IMR-90 (cell line): ENCODE measurements at regions not wholly inside any gene's neighbourhood (a gene's known extent, or its start where the extent isn't known, plus 50 kb on each side); places are given as distances from the start of the nearest gene placed in this dataset.

ENCODE experiments used
- ATAC-seq: fragments of 200-7000 bp; cut with Tn5 transposase; 2 replicates; pipeline ENCODE4 v1.9.1; 2020; ENCODE audit warnings: low read depth, mild to moderate bottlenecking, moderate library complexity
- BruUV-seq: library from RNA; stranded (reverse); fragments of 400-500 nt; replicated peaks from 2 replicates; lab custom pipeline; 2021; lab: Mats Ljungman, UMichigan
- CTCF ChIA-PET: fragments of 300-600 bp; formaldehyde crosslinking; extraction: SDS; loops from one replicate; lab custom pipeline; 2021; ENCODE audit warnings: antibody characterized with exemption; lab: Yijun Ruan, JAX
- POLR2A ChIA-PET: fragments of 300-600 bp; sonication (Branson Sonifier 250); formaldehyde crosslinking; loops from one replicate; lab custom pipeline; 2022; ENCODE audit warnings: antibody characterized with exemption; ENCODE audit not compliant: unreplicated experiment; lab: Charles Lee
- DNase-seq: peaks from one replicate; pipeline ENCODE4 v3.0.0; 2013
- H2AFZ ChIP-seq: replicated peaks from 2 replicates; pipeline ENCODE3; 2013; ENCODE audit warnings: low read length, mild to moderate bottlenecking; ENCODE audit not compliant: poor library complexity
- H2AK5ac ChIP-seq: 2 replicates; pipeline ENCODE4 v1.6.1; 2013; ENCODE audit warnings: low read depth, low read length, inconsistent platforms
- H2AK9ac ChIP-seq: replicated peaks from 2 replicates; pipeline ENCODE3; 2013; ENCODE audit warnings: mild to moderate bottlenecking, low read depth, low read length, moderate library complexity; ENCODE audit not compliant: poor library complexity
- H2BK120ac ChIP-seq: 2 replicates; pipeline ENCODE4 v1.6.1; 2013; ENCODE audit warnings: low read depth, low read length, inconsistent platforms
- H2BK15ac ChIP-seq: 3 replicates; pipeline ENCODE4 v1.6.1; 2013; ENCODE audit warnings: low read depth, low read length, inconsistent platforms
- H2BK20ac ChIP-seq: 2 replicates; pipeline ENCODE4 v1.6.1; 2013; ENCODE audit warnings: low read depth, mild to moderate bottlenecking, inconsistent platforms, low read length, moderate library complexity
- H2BK5ac ChIP-seq: 2 replicates; pipeline ENCODE4 v1.6.1; 2013; ENCODE audit warnings: mild to moderate bottlenecking, low read depth, low read length, inconsistent platforms; ENCODE audit not compliant: poor library complexity, severe bottlenecking
- H3K14ac ChIP-seq: replicated peaks from 2 replicates; pipeline ENCODE4 v1.6.1; 2013; ENCODE audit warnings: low read depth, low read length, inconsistent platforms
- H3K18ac ChIP-seq: 2 replicates; pipeline ENCODE4 v1.6.1; 2013; ENCODE audit warnings: low read depth, low read length, control low read depth
- H3K23ac ChIP-seq: 2 replicates; pipeline ENCODE4 v1.6.1; 2013; ENCODE audit warnings: low read depth, low read length, inconsistent platforms
- H3K27ac ChIP-seq: 2 replicates; pipeline ENCODE4 v1.5.1; 2013; ENCODE audit warnings: mild to moderate bottlenecking, control low read depth, low read length; ENCODE audit not compliant: insufficient read depth
- H3K27me3 ChIP-seq: 2 replicates; pipeline ENCODE4 v1.6.1; 2013; ENCODE audit warnings: low read length; ENCODE audit not compliant: control insufficient read depth, insufficient read depth
- H3K36me3 ChIP-seq: 2 replicates; pipeline ENCODE4 v1.6.1; 2013; ENCODE audit warnings: low read length, mixed read lengths; ENCODE audit not compliant: control insufficient read depth, insufficient read depth
- H3K4ac ChIP-seq: 2 replicates; pipeline ENCODE4 v1.6.1; 2013; ENCODE audit warnings: low read depth, low read length, inconsistent platforms
- H3K4me1 ChIP-seq: 2 replicates; pipeline ENCODE4 v1.6.1; 2013; ENCODE audit warnings: low read length, mixed read lengths; ENCODE audit not compliant: control insufficient read depth, insufficient read depth
- H3K4me2 ChIP-seq: 2 replicates; pipeline ENCODE4 v1.6.1; 2013; ENCODE audit warnings: low read depth, mild to moderate bottlenecking, control low read depth, low read length, moderate library complexity
- H3K4me3 ChIP-seq: 2 replicates; pipeline ENCODE4 v1.5.1; 2013; ENCODE audit warnings: low read depth, mild to moderate bottlenecking, control low read depth, low read length, moderate library complexity; ENCODE audit not compliant: insufficient read depth
- H3K56ac ChIP-seq: 2 replicates; pipeline ENCODE4 v1.6.1; 2013; ENCODE audit warnings: low read length, inconsistent platforms; ENCODE audit not compliant: insufficient read depth; ENCODE audit errors: extremely low read depth
- H3K79me1 ChIP-seq, 2 experiments: 2 replicates each; pipeline ENCODE4 v1.6.1; 2013; ENCODE audit warnings: low read length in 2 of 2, inconsistent platforms in 1 of 2, low read depth in 1 of 2
- H3K9ac ChIP-seq: 2 replicates; pipeline ENCODE4 v1.6.1; 2013; ENCODE audit warnings: low read depth, low read length, control low read depth
- H3K9me1 ChIP-seq: 2 replicates; pipeline ENCODE4 v1.6.1; 2013; ENCODE audit warnings: low read length, inconsistent platforms; ENCODE audit not compliant: insufficient read depth
- H3K9me3 ChIP-seq: 2 replicates; pipeline ENCODE4 v1.6.1; 2013; ENCODE audit warnings: low read length; ENCODE audit not compliant: control insufficient read depth, insufficient read depth
- H4K20me1 ChIP-seq: 2 replicates; pipeline ENCODE4 v1.6.1; 2013; ENCODE audit warnings: low read length, inconsistent platforms; ENCODE audit not compliant: insufficient read depth
- H4K5ac ChIP-seq: 2 replicates; pipeline ENCODE4 v1.6.1; 2013; ENCODE audit warnings: mild to moderate bottlenecking, low read depth, low read length, control low read depth
- H4K8ac ChIP-seq, 2 experiments: 2 replicates each; pipeline ENCODE4 v1.6.1; 2013; ENCODE audit warnings: low read depth in 2 of 2, low read length in 2 of 2, control low read depth in 1 of 2, inconsistent platforms in 1 of 2
- H4K91ac ChIP-seq: 2 replicates; pipeline ENCODE4 v1.6.1; 2013; ENCODE audit warnings: low read depth, low read length, inconsistent platforms; ENCODE audit not compliant: insufficient read depth
- BHLHE40 ChIP-seq: fragments of 150-350 bp; IDR thresholded peaks from 2 replicates; pipeline ENCODE4 v1.6.1; 2016; ENCODE audit warnings: mild to moderate bottlenecking, low read depth, low read length
- CEBPB ChIP-seq: IDR thresholded peaks from 2 replicates; pipeline ENCODE4 v1.6.1; 2012; ENCODE audit warnings: low read depth, low read length, improper control_type of control experiment
- CHD1 ChIP-seq: IDR thresholded peaks from 2 replicates; pipeline ENCODE4 v1.6.1; 2012; ENCODE audit warnings: low read depth, low read length, improper control_type of control experiment
- FOS ChIP-seq: fragments of 150-350 bp; IDR thresholded peaks from 2 replicates; pipeline ENCODE4 v1.6.1; 2016; ENCODE audit warnings: low read depth, low read length
- MAFK ChIP-seq: IDR thresholded peaks from 2 replicates; pipeline ENCODE4 v1.6.1; 2012; ENCODE audit warnings: low read depth, low read length, improper control_type of control experiment
- MAZ ChIP-seq: IDR thresholded peaks from 2 replicates; pipeline ENCODE4 v1.6.1; 2012; ENCODE audit warnings: low read depth, mild to moderate bottlenecking, low read length, improper control_type of control experiment, moderate library complexity, borderline replicate concordance
- MXI1 ChIP-seq: IDR thresholded peaks from 2 replicates; pipeline ENCODE4 v1.6.1; 2012; ENCODE audit warnings: low read depth, mild to moderate bottlenecking, low read length, moderate library complexity, borderline replicate concordance
- NFE2L2 ChIP-seq: fragments of 150-350 bp; IDR thresholded peaks from 2 replicates; pipeline ENCODE4 v1.6.1; 2016; ENCODE audit warnings: low read depth, mild to moderate bottlenecking, low read length
- POLR2A ChIP-seq: IDR thresholded peaks from 2 replicates; pipeline ENCODE4 v1.6.1; 2012; ENCODE audit warnings: mild to moderate bottlenecking, low read depth, low read length
- RAD21 ChIP-seq: IDR thresholded peaks from 2 replicates; pipeline ENCODE4 v1.6.1; 2012; ENCODE audit warnings: low read length, improper control_type of control experiment
- RCOR1 ChIP-seq: IDR thresholded peaks from 2 replicates; pipeline ENCODE4 v1.6.1; 2012; ENCODE audit warnings: mild to moderate bottlenecking, low read length, improper control_type of control experiment; ENCODE audit not compliant: insufficient replicate concordance
- RFX5 ChIP-seq: IDR thresholded peaks from 2 replicates; pipeline ENCODE4 v1.8.0; 2012; ENCODE audit warnings: low read depth, mild to moderate bottlenecking, low read length, moderate library complexity
- SMC3 ChIP-seq: fragments of 150-350 bp; IDR thresholded peaks from 2 replicates; pipeline ENCODE4 v1.6.1; 2016; ENCODE audit warnings: low read depth, mild to moderate bottlenecking, antibody characterized with exemption, low read length, moderate library complexity
- WGBS, 2 experiments: methylation state at CpG; one replicate each; pipeline versions ENCODE4 v1.1.5 to v1.1.7; 2013; ENCODE audit warnings: missing lambda C conversion rate in 2 of 2; ENCODE audit not compliant: insufficient read length in 1 of 2; ENCODE audit errors: extremely low coverage in 2 of 2; 5-methylcytosine and 5-hydroxymethylcytosine counted together
- dilution Hi-C: fragments of 300-500 bp; cut with HindIII; formaldehyde crosslinking; loops from one replicate; pipeline ENCODE4 v1.14.3; 2018; ENCODE audit warnings: low sequenced_read_pairs; ENCODE audit not compliant: unreplicated experiment
- in situ Hi-C: fragments of 300-500 bp; cut with MboI; formaldehyde crosslinking; loops from 3 replicates; pipeline ENCODE4 v1.14.3; 2019; ENCODE audit warnings: low sequenced_read_pairs, inconsistent platforms, mixed read lengths
- intact Hi-C: fragments of 100-400 bp; cut with micrococcal nuclease; formaldehyde crosslinking; loops from 2 replicates; pipeline ENCODE4 v1.10.0; 2022
- TF ChIP-seq, protein P1 (sequence below): fragments of 150-350 bp; IDR thresholded peaks from 2 replicates; pipeline ENCODE4 v1.6.1; 2016; ENCODE audit warnings: low read depth, mild to moderate bottlenecking, low read length, moderate library complexity, borderline replicate concordance
- TF ChIP-seq, protein P2 (sequence below): fragments of 150-350 bp; IDR thresholded peaks from 2 replicates; pipeline ENCODE4 v1.6.1; 2017; ENCODE audit warnings: mild to moderate bottlenecking, antibody characterized with exemption, low read length, low read depth
- TF ChIP-seq, protein P3 (sequence below): conservative IDR thresholded peaks from 2 replicates; pipeline ENCODE4 v1.5.1; 2012; ENCODE audit warnings: mild to moderate bottlenecking, low read depth, low read length, improper control_type of control experiment

DNA sequence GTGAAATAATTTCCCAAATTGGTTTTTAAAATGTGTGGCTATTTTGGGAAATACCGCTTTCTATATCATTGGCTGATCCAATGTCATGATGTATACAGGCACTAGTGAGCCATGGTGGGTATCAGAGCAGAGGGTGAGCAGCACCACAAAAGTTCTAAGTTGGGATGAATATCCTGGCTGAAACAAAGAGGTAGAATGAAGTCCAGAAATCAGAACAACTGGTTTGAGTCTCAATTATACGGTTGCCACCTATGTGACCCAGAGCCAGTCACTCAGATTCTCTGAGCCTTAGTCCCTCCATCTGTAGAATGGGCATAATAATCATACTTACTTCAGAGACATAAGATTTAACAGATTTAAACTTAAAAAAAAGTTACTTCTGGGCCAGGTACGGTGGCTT lies 172.3 kb downstream of the ZFP64 start:
- Histone ChIP-seq H4K20me1 (no peaks in the 10 kb centered on the region), H2AK9ac (no peak overlapping the region), H3K4me1 (0 out of 2 replicates have a peak, but pooled peaks cover 2% of the 10 kb centered on the region), H2AFZ (no peak overlapping the region), H3K27me3 (no peaks in the 10 kb centered on the region), H2AK5ac (no peak overlapping the region), H2BK5ac (no peak overlapping the region), H4K91ac (no peak overlapping the region), H3K23ac (no peak overlapping the region), H3K9ac (no peak overlapping the region), H3K56ac (no peak overlapping the region), H4K5ac (no peak overlapping the region), H3K9me3 (no peaks in the 10 kb centered on the region), H3K36me3 (no peaks in the 10 kb centered on the region), H2BK20ac (no peak overlapping the region), H3K18ac (no peak overlapping the region), H3K4ac (no peak overlapping the region), H3K9me1 (peaks cover 3% of the 10 kb centered on the region; the same call in 1 of the 2 replicates), H3K79me1 (no peaks in the 10 kb centered on the region), H2BK120ac (no peak overlapping the region), H2BK15ac (no peak overlapping the region), H3K27ac (no peak overlapping the region), H3K4me2 (no peak overlapping the region), H3K4me3 (no peak overlapping the region), H4K8ac (no peak overlapping the region), H3K14ac (no peak overlapping the region)
- DNase-seq: no peak
- BruUV-seq: no TSS peak
- POLR2A ChIA-PET: no interaction called here
- 90% methylated on average over 2 of the region's 3 CpGs; no CpG with 5 or more reads in 1 of the 2 experiments for WGBS, 2 experiments
- TF ChIP-seq CEBPB (no peak), MXI1 (no peak), RCOR1 (no peak), RFX5 (no peak), SMC3 (no peak), NFE2L2 (no peak), RAD21 (no peak), POLR2A (no peak), FOS (no peak), MAZ (no peak), CHD1 (no peak), BHLHE40 (no peak), MAFK (no peak)
- TF ChIP-seq, protein P1, sequence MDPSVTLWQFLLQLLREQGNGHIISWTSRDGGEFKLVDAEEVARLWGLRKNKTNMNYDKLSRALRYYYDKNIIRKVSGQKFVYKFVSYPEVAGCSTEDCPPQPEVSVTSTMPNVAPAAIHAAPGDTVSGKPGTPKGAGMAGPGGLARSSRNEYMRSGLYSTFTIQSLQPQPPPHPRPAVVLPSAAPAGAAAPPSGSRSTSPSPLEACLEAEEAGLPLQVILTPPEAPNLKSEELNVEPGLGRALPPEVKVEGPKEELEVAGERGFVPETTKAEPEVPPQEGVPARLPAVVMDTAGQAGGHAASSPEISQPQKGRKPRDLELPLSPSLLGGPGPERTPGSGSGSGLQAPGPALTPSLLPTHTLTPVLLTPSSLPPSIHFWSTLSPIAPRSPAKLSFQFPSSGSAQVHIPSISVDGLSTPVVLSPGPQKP: no peak
- TF ChIP-seq, protein P2, sequence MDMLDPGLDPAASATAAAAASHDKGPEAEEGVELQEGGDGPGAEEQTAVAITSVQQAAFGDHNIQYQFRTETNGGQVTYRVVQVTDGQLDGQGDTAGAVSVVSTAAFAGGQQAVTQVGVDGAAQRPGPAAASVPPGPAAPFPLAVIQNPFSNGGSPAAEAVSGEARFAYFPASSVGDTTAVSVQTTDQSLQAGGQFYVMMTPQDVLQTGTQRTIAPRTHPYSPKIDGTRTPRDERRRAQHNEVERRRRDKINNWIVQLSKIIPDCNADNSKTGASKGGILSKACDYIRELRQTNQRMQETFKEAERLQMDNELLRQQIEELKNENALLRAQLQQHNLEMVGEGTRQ: no peak
- TF ChIP-seq, protein P3, sequence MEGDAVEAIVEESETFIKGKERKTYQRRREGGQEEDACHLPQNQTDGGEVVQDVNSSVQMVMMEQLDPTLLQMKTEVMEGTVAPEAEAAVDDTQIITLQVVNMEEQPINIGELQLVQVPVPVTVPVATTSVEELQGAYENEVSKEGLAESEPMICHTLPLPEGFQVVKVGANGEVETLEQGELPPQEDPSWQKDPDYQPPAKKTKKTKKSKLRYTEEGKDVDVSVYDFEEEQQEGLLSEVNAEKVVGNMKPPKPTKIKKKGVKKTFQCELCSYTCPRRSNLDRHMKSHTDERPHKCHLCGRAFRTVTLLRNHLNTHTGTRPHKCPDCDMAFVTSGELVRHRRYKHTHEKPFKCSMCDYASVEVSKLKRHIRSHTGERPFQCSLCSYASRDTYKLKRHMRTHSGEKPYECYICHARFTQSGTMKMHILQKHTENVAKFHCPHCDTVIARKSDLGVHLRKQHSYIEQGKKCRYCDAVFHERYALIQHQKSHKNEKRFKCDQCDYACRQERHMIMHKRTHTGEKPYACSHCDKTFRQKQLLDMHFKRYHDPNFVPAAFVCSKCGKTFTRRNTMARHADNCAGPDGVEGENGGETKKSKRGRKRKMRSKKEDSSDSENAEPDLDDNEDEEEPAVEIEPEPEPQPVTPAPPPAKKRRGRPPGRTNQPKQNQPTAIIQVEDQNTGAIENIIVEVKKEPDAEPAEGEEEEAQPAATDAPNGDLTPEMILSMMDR: no peak
- CTCF ChIA-PET: no interaction called here
- intact Hi-C loops: no loop called here
- dilution Hi-C loops: no loop called here
- in situ Hi-C loops: no loop called here
- no peak for ATAC-seq
